ENCODE measurements at regions not wholly inside any gene's neighbourhood (a gene's known extent, or its start where the extent isn't known, plus 50 kb on each side); places are given as distances from the start of the nearest gene placed in this dataset.

GRCh38 chr14:101131451-101131916, 228.0 kb upstream of the RTL1 start:
- no peak for DNase-seq (ENCODE audit: extremely low read depth, low read depth)
- no peak for TF ChIP-seq CTCF (IDR thresholded peaks at IDR 0.05; ENCODE audit: low read depth, low read length)

- no peak for TF ChIP-seq CTCF (IDR thresholded peaks at IDR 0.05; ENCODE audit: low read depth, low read length)
- no peak for DNase-seq (ENCODE audit: extremely low read depth, low read depth)
Observed at GRCh38 chr14:101132051-101132571, 228.6 kb upstream of the RTL1 start.

- no peak for TF ChIP-seq CTCF (IDR thresholded peaks at IDR 0.05; ENCODE audit: low read depth, low read length)
- no peak for DNase-seq (ENCODE audit: extremely low read depth, low read depth)
Observed at GRCh38 chr14:101132588-101132987, 229.1 kb upstream of the RTL1 start.

GRCh38 chr14:101133068-101133467, 229.5 kb upstream of the RTL1 start:
- DNase-seq (ENCODE audit: extremely low read depth, low read depth): no peak

GRCh38 chr14:101134161-101134631, 230.7 kb upstream of the RTL1 start:
- TF ChIP-seq CTCF (IDR thresholded peaks at IDR 0.05; ENCODE audit: low read depth, low read length): no peak
- DNase-seq (ENCODE audit: extremely low read depth, low read depth): no peak

More at GRCh38 chr14:101133068-101133467, 229.5 kb upstream of the RTL1 start:
- no peak for TF ChIP-seq CTCF (IDR thresholded peaks at IDR 0.05; ENCODE audit: low read depth, low read length)

- no peak for TF ChIP-seq CTCF (IDR thresholded peaks at IDR 0.05; ENCODE audit: low read depth, low read length)
- DNase-seq (ENCODE audit: extremely low read depth, low read depth): no peak
Observed at GRCh38 chr14:101134851-101135433, 231.4 kb upstream of the RTL1 start.

GRCh38 chr14:101135796-101136742, 232.5 kb upstream of the RTL1 start:
- DNase-seq (ENCODE audit: extremely low read depth, low read depth): no peak
- TF ChIP-seq CTCF (IDR thresholded peaks at IDR 0.05; ENCODE audit: low read depth, low read length): no peak

Measured in AG09319 (cell line).